Cardiac muscle cell (in vitro differentiated cells and primary cell): ENCODE measurements at regions not wholly inside any gene's neighbourhood (a gene's known extent, or its start where the extent isn't known, plus 50 kb on each side); places are given as distances from the start of the nearest gene placed in this dataset.

Experiments
- DNase-seq, 2 donors: peaks; one replicate each; pipeline versions ENCODE4 v3.0.0 to v3.0.0-alpha.2; 2010 to 2017; ENCODE audit warnings: low read depth in 1 of 2, low spot score in 1 of 2
- H3K27ac ChIP-seq: fragments of 200-600 bp; sonication (generic); 2 replicates; pipeline ENCODE4 v1.5.1; 2016
- H3K27me3 ChIP-seq: fragments of 200-600 bp; sonication (generic); 2 replicates; pipeline ENCODE4 v1.6.0; 2016; ENCODE audit warnings: control low read depth
- H3K36me3 ChIP-seq: fragments of 200-600 bp; sonication (generic); 2 replicates; pipeline ENCODE4 v1.5.1; 2016; ENCODE audit warnings: control low read depth
- H3K4me1 ChIP-seq: fragments of 200-600 bp; sonication (generic); 2 replicates; pipeline ENCODE4 v1.8.1; 2017; ENCODE audit warnings: low read depth, mild to moderate bottlenecking, mixed run types
- H3K4me3 ChIP-seq: fragments of 200-600 bp; sonication (generic); 2 replicates; pipeline ENCODE4 v1.5.1; 2016; ENCODE audit warnings: mild to moderate bottlenecking
- H3K9me3 ChIP-seq: fragments of 200-600 bp; sonication (generic); 2 replicates; pipeline ENCODE4 v1.5.1; 2017; ENCODE audit warnings: low read depth, mild to moderate bottlenecking, control low read depth
- TF ChIP-seq, protein P1 (sequence below): IDR thresholded peaks from 2 replicates; pipeline ENCODE4 v1.5.1; 2012; ENCODE audit warnings: low read depth, mild to moderate bottlenecking, low read length

DNA sequence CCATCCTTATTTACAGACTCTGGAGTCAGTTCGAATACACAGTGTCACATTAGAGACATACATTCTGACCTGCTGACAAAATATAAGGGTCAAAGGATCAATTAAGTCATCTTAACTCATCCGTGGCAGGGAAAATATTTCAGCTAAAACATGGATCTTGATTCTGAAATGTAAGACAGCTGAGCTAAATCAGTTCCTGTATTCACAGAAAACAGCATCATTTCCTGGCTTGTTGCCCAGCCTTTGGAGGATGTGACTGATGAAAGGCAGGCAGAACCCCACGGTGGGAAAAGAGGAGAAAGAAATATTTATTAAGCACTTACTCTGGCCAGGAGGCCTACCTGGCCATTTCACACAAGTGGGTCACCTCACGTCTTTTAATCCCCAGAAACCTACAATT, 101.9 kb downstream of the GAS2L3 start:
- Histone ChIP-seq H3K36me3 (no peaks in the 10 kb centered on the region), H3K9me3 (no peaks in the 10 kb centered on the region), H3K4me3 (no peak overlapping the region), H3K4me1 (no peaks in the 10 kb centered on the region), H3K27me3 (no peaks in the 10 kb centered on the region), H3K27ac (no peak overlapping the region)
- DNase-seq, result peak in 1 of 2 donors; percentile 81
- TF ChIP-seq, protein P1, sequence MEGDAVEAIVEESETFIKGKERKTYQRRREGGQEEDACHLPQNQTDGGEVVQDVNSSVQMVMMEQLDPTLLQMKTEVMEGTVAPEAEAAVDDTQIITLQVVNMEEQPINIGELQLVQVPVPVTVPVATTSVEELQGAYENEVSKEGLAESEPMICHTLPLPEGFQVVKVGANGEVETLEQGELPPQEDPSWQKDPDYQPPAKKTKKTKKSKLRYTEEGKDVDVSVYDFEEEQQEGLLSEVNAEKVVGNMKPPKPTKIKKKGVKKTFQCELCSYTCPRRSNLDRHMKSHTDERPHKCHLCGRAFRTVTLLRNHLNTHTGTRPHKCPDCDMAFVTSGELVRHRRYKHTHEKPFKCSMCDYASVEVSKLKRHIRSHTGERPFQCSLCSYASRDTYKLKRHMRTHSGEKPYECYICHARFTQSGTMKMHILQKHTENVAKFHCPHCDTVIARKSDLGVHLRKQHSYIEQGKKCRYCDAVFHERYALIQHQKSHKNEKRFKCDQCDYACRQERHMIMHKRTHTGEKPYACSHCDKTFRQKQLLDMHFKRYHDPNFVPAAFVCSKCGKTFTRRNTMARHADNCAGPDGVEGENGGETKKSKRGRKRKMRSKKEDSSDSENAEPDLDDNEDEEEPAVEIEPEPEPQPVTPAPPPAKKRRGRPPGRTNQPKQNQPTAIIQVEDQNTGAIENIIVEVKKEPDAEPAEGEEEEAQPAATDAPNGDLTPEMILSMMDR, result no peak

GRCh38 chr12:100681074-100681473, 107.6 kb downstream of the GAS2L3 start:
- H3K27ac ChIP-seq, result no peak overlapping the region
- H3K27me3 ChIP-seq, result no peaks in the 10 kb centered on the region
- H3K4me3 ChIP-seq, result no peak overlapping the region
- TF ChIP-seq, protein P1, result no peak
- H3K9me3 ChIP-seq, result no peaks in the 10 kb centered on the region
- no peak for DNase-seq
- H3K4me1 ChIP-seq, result no peaks in the 10 kb centered on the region
- H3K36me3 ChIP-seq, result no peaks in the 10 kb centered on the region

GRCh38 chr12:100682178-100682577, 108.7 kb downstream of the GAS2L3 start:
- H3K4me3 ChIP-seq, result no peak overlapping the region
- H3K27ac ChIP-seq, result no peak overlapping the region
- no peak for DNase-seq
- no peaks in the 10 kb centered on the region for H3K4me1 ChIP-seq
- H3K36me3 ChIP-seq, result no peaks in the 10 kb centered on the region
- no peaks in the 10 kb centered on the region for H3K27me3 ChIP-seq
- no peaks in the 10 kb centered on the region for H3K9me3 ChIP-seq
- TF ChIP-seq, protein P1, result no peak

- DNase-seq, result no peak
- Histone ChIP-seq H3K27me3 (no peaks in the 10 kb centered on the region), H3K4me1 (no peaks in the 10 kb centered on the region), H3K9me3 (no peaks in the 10 kb centered on the region), H3K36me3 (no peaks in the 10 kb centered on the region), H3K4me3 (no peak overlapping the region), H3K27ac (no peak overlapping the region)
- TF ChIP-seq, protein P1, result no peak
These were observed 106.9 kb upstream of the ANO4 start for GRCh38 chr12:100687686-100688085.

DNA sequence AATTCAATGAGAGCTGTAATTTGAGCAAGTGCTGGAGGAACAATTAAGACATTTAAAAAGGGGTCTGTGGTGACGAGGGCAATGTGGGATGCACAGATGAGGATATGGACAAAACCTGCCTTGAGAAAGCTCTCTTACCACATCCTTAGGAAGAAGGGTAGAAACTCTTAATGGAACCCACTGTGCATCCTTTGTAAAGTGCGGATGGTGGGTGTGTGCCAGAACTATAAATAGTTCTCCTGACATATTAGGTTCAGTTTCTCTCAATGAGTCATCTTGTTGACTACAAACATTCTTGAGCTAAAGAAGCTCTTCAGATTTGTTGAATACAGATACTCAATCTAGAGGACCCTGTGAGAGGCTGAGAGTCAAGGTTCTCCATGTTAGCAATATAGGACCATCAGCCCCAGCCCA, 106.1 kb upstream of the ANO4 start:
- no peak overlapping the region for H3K4me3 ChIP-seq
- TF ChIP-seq, protein P1, result no peak
- H3K4me1 ChIP-seq, result no peaks in the 10 kb centered on the region
- H3K27ac ChIP-seq, result no peak overlapping the region
- H3K27me3 ChIP-seq, result no peaks in the 10 kb centered on the region
- no peaks in the 10 kb centered on the region for H3K9me3 ChIP-seq
- H3K36me3 ChIP-seq, result no peaks in the 10 kb centered on the region
- DNase-seq, result no peak

- no peaks in the 10 kb centered on the region for H3K36me3 ChIP-seq
- no peaks in the 10 kb centered on the region for H3K27me3 ChIP-seq
- no peaks in the 10 kb centered on the region for H3K4me1 ChIP-seq
- no peak overlapping the region for H3K4me3 ChIP-seq
- no peak for DNase-seq
- H3K27ac ChIP-seq, result no peak overlapping the region
- TF ChIP-seq, protein P1, result no peak
- no peaks in the 10 kb centered on the region for H3K9me3 ChIP-seq
These were observed 102.1 kb upstream of the ANO4 start for GRCh38 chr12:100692502-100692901.
